Stimulated activated CD4-positive, alpha-beta T cell treated with anti-CD3 and anti-CD28 coated beads, Interleukin-15, amount 100 ng/mL, for 48 hours (primary cell): ENCODE measurements at regions not wholly inside any gene's neighbourhood (a gene's known extent, or its start where the extent isn't known, plus 50 kb on each side); places are given as distances from the start of the nearest gene placed in this dataset.

Experiments used
- DNase-seq, 2 donors: peaks; one replicate each; pipeline ENCODE4 v3.0.0-alpha.2; 2020; ENCODE audit warnings: low read depth in 2 of 2

- no peak for DNase-seq
Measured at GRCh38 chr1:63041660-63042059, 257.7 kb downstream of the ATG4C start.

- no peak for DNase-seq
Measured at GRCh38 chr1:63042278-63042677, 258.3 kb downstream of the ATG4C start.

GRCh38 chr1:63046539-63046938, 262.6 kb downstream of the ATG4C start:
- DNase-seq: no peak

GRCh38 chr1:63049135-63049534, 265.2 kb downstream of the ATG4C start:
- no peak for DNase-seq

- no peak for DNase-seq
Measured at GRCh38 chr1:63051356-63051755, 267.4 kb downstream of the ATG4C start.

- DNase-seq: no peak
Measured at GRCh38 chr1:63051886-63052285, 268.0 kb downstream of the ATG4C start.

- no peak for DNase-seq
Measured at GRCh38 chr1:63054184-63054583, 268.2 kb upstream of the FOXD3 start.

GRCh38 chr1:63063367-63063766, 259.0 kb upstream of the FOXD3 start:
- DNase-seq: no peak

- no peak for DNase-seq
Measured at GRCh38 chr1:63064135-63064534, 258.2 kb upstream of the FOXD3 start.

- DNase-seq: no peak
Measured at GRCh38 chr1:63068626-63069025, 253.7 kb upstream of the FOXD3 start.

GRCh38 chr1:63069214-63069613, 253.2 kb upstream of the FOXD3 start:
- DNase-seq: no peak

- DNase-seq: no peak
Measured at GRCh38 chr1:63073309-63074306, 248.8 kb upstream of the FOXD3 start.

- no peak for DNase-seq
Measured at GRCh38 chr1:63074321-63074720, 248.0 kb upstream of the FOXD3 start.

GRCh38 chr1:63082766-63083165, 239.6 kb upstream of the FOXD3 start:
- no peak for DNase-seq

GRCh38 chr1:63087966-63088365, 234.4 kb upstream of the FOXD3 start:
- DNase-seq: no peak

GRCh38 chr1:63099188-63099587, 223.2 kb upstream of the FOXD3 start:
- DNase-seq: no peak

GRCh38 chr1:63101336-63101735, 221.0 kb upstream of the FOXD3 start:
- DNase-seq: no peak

GRCh38 chr1:63103682-63104081, 218.7 kb upstream of the FOXD3 start:
- DNase-seq: no peak

- DNase-seq: no peak
Measured at GRCh38 chr1:63107066-63107465, 215.3 kb upstream of the FOXD3 start.

GRCh38 chr1:63108206-63108605, 214.2 kb upstream of the FOXD3 start:
- DNase-seq: no peak

GRCh38 chr1:63112155-63112900, 210.0 kb upstream of the FOXD3 start:
- DNase-seq: no peak

GRCh38 chr1:63115527-63115926, 206.8 kb upstream of the FOXD3 start:
- no peak for DNase-seq

GRCh38 chr1:63116016-63116415, 206.4 kb upstream of the FOXD3 start:
- no peak for DNase-seq
